ENCODE measurements at regions not wholly inside any gene's neighbourhood (a gene's known extent, or its start where the extent isn't known, plus 50 kb on each side); places are given as distances from the start of the nearest gene placed in this dataset.
"Not testable (repeated sequence)": the region's sequence is repeated elsewhere in the genome, so short reads cannot be mapped to it uniquely, and the experiment has no call there.

DNA sequence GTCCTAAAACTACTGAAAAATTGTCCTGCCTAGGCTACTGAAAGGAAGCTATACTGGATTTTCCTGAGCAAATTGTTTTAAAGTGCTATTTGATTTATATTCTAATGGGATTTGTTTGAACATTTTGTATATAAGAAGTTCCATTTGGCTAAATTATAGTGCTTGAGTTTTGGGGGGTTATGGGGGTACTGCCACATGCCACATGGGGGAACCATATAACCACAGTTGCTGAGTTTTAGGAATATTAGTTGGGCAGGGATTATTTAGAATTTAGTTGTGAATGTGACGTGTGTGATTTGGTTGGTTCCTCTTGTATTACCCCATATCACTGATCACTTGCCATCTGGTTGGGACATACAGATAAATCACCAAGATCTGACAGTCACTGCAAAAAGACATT lies 224.5 kb upstream of the TAPT1 start:
- ChIA-PET POLR2A (no interaction called here), CTCF (no interaction called here)

DNA sequence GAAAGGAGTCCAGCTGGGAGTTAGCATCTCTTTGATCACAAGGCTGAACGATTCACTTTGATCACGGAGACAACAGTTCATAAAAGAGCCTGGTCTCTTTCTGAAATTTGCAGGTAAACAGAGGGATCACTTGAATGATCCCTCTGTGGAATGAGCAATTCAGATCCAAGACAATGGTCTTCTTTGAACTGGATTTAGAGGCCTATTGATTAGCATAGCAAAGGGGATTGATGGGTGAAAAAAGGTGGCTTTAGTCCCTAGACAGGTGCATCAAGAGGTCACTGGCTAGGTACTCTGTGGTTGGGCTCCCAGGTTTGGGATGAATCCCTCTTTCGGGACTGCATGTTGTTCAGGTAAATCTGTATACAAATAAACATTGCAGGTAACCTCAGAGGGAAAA lies 223.8 kb upstream of the TAPT1 start:
- POLR2A ChIA-PET: no interaction called here
- CTCF ChIA-PET: no interaction called here

DNA sequence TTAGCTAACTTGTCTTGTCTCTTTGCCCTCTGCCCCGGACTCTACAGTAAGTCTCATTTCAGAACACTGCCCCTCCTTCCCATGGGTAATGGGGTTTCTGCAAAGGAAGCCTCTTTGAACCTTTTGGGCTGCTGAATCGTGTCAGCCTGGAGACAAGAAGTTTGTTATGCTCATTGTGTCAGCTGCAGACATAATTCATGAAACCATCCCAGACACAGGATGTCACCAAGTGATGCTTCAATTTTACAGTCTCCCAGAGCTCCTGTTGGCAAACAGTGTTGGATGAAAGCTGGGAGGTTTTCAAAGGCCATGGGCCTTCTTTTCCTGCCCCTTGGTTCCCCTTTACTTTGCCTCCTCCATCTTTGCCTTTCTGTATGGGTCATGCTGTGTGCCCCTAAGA lies 223.1 kb upstream of the TAPT1 start:
- POLR2A ChIA-PET: no interaction called here
- CTCF ChIA-PET: no interaction called here

DNA sequence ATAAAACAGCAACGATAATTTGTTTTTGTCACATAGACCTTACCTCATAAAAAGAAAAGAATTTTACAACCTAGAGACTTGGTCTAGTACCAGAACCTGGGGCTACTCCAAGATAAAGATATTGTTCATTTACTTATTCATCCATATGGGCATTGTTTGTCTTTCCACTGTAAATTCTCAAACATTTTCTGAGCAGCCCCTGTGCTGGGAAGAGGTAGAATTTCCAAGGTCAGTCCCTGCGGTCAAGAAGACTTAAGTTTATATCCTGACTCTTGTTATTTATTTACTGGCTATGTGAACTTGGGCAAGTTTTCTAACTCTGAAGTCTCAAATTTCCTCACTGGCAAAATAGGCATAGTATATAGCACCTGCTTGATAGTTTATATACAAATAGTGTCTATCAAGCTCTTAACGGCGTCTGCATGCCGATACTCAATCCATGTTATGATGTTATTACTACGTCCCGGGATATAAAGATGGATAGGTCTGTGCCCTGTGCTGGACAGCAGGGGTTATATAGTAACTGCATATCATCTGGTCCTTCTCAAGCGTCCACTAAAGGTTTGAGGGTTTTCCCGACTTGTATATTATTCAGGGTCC lies 222.1 kb upstream of the TAPT1 start:
- CTCF ChIA-PET: no interaction called here
- POLR2A ChIA-PET: no interaction called here

- ChIA-PET POLR2A (no interaction called here), CTCF (no interaction called here)
Measured at GRCh38 chr4:16443504-16444088, 217.3 kb upstream of the TAPT1 start.

GRCh38 chr4:16442296-16442695 lies 216.0 kb upstream of the TAPT1 start:
- POLR2A ChIA-PET: no interaction called here
- CTCF ChIA-PET: no interaction called here

DNA sequence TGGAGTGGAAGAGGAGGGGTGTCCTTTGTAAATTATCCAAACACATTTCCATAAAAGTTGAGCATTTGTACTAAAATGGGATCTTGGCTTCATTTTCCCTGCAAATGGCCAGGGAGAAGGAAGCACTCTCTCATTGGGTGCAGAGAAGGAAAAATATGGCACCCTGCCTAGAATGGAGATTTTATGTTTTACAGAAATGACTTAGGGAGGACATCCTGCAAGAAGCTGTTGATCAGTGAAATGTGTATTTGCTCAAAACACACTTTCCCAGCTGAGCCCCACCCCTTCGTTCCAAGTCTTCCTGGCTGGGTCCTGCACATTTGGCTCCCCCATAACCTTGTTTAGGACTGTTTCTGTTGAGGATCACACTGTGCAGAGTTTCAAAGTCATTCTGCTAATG lies 213.5 kb upstream of the TAPT1 start:
- ChIA-PET CTCF (no interaction called here), POLR2A (no interaction called here)

DNA sequence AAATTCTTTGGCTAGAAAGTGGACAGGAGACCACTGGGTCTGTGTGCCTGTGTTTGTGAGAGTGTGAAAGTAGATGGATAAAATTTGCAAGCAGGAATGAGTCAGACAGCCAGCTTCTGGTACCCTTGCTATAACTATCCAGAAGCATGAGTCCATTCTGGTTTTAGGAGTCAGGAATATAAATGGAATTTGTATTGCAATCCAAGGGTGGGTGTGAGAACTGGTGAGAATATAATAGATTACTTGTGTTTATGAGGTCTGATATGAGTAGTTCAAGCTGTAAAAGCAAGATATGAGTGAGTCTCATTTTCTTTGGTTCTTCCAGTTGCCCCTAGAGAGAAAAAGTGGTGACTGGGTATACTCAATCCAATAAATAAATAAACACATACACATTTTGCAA lies 212.7 kb upstream of the TAPT1 start:
- POLR2A ChIA-PET: no interaction called here
- CTCF ChIA-PET: no interaction called here

DNA sequence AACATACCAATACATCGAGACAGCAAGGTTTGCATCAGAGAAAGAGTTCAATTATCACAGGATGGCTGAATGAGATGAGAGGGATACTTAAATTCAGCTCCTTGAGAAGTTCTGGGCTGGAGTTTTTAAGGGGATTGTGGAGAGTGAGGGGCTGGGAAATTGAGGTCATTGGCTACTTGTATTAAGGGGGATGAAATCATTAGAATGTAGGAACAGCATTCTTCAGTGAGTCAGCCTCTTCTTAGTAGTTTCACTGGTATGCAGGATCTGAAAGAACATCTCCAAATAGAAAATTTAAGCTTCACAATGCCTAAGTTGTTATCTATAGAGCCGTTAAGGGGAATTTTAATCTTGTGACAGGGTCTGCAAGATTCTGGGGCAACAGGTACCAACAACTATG lies 211.6 kb upstream of the TAPT1 start:
- ChIA-PET POLR2A (no interaction called here), CTCF (no interaction called here)

DNA sequence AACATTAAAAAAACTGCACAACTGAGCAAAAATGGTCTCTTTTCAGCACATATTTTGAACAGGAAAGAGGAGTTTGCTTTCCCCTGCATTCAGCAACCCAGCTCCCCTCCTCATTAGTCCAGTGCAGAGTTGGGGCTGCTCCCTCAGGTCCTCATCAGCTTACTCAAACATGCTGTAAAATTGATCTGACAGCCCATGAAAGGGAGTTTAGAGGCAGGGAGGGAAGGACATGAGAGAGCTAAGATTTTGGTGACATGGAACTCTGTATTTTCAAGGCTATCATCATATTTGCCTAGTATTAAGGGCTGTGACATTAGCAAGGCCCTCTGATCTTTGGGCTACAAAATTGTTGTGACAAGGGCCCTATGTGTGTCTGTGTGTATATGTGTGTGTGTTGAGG lies 205.6 kb upstream of the TAPT1 start:
- ChIA-PET CTCF (no interaction called here), POLR2A (no interaction called here)

- ChIA-PET POLR2A (no interaction called here), CTCF (no interaction called here)
Measured at GRCh38 chr4:16418814-16419213, 192.5 kb upstream of the TAPT1 start.

GRCh38 chr4:16417198-16417597 lies 190.9 kb upstream of the TAPT1 start:
- ChIA-PET CTCF (no interaction called here), POLR2A (no interaction called here)

DNA sequence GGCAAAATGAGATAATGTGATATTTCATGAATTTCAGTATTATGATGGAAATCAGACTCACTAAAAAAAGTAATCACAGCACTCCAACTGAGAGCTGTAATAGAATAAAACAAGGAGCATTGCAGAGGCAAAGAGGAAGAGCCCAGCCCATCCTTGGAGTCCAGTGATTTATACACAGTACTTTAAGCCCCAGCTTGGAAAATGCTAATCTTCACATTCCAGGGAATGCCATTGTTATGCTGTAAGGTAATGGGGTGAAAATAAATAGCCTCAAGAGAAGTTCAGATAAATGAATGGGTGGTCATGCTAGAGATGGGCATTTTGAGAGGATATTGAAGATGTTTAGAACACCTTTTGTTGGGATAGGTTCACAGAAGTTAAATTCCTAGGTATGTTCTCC lies 190.3 kb upstream of the TAPT1 start:
- CTCF ChIA-PET: no interaction called here
- POLR2A ChIA-PET: no interaction called here

DNA sequence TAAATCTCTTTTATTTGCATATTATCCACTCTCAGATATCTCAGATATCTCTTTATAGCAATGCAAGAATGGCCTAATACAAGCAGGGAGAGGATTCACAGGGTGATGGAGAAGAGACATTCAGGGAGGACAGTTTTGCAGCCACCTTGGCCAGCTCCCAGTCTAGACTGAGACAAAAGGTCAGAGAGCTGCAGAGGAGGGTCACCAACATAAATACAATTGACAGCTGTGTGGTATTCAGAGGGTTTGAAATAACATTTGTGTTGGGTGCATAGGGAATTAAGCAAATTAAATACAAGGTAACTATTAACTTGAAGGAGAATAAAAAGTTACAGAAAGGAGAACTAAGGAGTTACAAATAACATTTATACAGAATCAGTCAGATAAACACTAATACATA lies 189.5 kb upstream of the TAPT1 start:
- ChIA-PET POLR2A (no interaction called here), CTCF (no interaction called here)

DNA sequence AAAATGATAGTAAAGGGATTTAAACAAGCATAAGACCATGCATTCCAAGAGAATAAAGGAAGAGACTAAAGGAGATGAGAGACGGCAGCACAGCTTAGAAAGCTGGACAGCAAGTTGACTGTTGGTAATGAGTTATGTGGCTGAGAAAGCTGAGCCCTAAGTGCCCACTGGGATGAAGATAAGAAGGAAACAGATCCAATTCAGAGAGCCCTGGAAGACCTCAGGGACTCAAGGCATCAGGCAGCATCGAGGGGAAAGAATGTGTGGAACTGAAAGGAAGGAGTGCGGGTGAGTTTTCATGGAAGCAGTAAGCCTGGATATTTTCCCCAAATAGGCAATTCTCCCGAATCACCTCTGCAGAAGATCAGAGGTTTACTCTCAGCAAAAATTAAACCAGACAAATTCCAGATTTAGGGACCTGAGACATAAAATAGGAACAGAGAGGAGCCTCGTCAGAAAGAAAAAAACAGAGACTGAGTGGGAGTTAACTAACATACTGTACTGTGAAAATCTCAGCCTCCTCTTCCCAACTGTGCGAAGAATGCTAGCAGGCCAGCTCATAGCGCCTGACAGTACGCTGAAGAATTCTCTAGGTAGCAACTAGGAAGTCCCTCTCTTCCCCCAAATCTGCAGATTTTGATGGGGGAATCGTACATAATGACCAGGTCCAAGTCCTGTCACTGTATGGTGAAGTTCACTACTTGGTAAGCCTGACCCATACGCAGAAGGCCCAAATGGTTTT lies 187.7 kb upstream of the TAPT1 start:
- ChIA-PET CTCF (no interaction called here), POLR2A (no interaction called here)

DNA sequence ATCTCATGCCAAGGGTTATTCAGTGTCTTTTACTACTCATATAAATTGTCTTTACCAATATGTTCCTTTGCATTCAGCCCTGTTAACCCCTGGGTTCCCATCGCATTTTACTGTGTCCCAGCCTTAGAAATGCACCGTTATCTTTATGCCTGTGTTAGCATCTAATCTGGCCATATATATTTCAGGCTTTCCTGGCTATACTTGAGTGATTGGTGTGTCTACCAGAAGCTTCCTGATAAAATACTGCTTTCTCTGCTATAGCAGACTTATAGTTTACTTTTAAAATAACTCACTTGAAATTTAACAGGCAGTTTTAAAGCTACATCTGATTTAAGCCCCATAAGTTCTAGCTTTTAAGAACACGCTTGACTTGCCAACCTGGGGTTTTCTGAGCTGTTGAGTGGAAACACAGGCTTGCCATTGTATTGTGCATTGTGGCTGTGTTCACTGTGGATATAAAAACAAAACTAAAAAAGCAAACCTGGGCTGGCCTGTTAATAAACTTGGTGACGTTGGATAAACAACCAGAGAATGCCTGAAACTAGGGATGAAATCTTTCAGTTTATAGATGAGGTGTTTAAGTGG lies 185.3 kb upstream of the TAPT1 start:
- CTCF ChIA-PET: no interaction called here
- POLR2A ChIA-PET: no interaction called here

DNA sequence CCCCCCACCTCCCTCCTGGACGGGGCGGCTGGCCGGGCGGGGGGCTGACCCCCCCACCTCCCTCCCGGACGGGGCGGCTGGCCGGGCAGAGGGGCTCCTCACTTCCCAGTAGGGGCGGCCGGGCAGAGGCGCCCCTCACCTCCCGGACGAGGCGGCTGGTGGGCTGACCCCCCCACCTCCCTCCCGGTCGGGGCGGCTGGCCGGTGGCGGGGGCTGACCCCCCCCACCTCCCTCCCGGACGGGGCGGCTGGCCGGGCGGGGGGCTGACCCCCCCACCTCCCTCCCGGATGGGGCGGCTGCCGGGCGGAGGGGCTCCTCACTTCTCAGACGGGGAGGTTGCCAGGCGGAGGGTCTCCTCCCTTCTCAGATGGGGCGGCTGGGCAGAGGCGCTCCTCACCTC lies 166.9 kb upstream of the TAPT1 start:
- CTCF ChIA-PET, POLR2A ChIA-PET: not testable (repeated sequence)

- ChIA-PET CTCF (no interaction called here), POLR2A (no interaction called here)
Measured at GRCh38 chr4:16391196-16391595, 164.9 kb upstream of the TAPT1 start.

GRCh38 chr4:16387448-16387847 lies 161.2 kb upstream of the TAPT1 start:
- ChIA-PET CTCF (no interaction called here), POLR2A (no interaction called here)

- ChIA-PET POLR2A (no interaction called here), CTCF (no interaction called here)
Measured at GRCh38 chr4:16386711-16387320, 160.5 kb upstream of the TAPT1 start.

DNA sequence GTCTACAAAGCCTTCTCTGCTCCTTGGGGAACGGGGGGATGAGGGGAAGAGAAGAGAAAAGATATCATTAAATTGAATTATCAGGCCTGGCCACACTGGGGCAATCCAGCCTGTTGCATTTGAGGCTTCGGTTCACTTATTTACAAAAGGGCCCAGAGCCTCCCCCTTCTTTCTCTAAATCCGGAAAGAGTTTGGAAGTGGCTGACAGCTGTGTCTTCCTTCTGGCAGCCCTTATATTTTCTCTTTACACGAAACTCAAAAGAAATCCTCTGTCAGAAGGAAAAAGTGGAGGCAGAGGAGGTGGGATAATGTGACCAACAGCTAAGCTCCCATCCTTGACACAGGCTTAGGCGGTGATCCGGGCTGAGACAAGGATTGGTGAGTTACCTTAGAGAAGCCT lies 158.3 kb upstream of the TAPT1 start:
- ChIA-PET POLR2A (no interaction called here), CTCF (no interaction called here)

DNA sequence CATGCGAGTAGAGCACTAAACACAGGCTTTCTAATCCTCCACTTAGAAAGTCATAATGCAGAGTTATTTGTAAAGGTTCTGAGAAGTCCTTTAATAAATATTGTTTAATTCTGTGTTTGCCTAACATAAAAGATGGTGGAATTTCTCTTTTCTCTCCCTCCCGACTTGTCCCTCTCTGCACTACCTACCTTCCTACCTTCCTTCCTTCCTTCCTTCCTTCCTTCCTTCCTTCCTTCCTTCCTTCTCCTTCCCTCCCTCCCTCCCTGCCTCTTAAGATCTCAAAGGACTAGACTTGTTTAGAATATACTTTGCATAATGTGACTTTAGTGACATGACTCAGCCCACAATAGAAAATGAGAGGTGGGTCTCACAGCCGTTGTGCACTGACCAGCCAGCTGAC lies 156.3 kb upstream of the TAPT1 start:
- CTCF ChIA-PET: no interaction called here

More for the DNA sequence above, 156.3 kb upstream of the TAPT1 start:
- POLR2A ChIA-PET: no interaction called here

Data from activated CD8-positive, alpha-beta memory T cell treated with anti-CD3 and anti-CD28 coated beads for 36 hours (primary cell).